GM19397 (cell line): ENCODE measurements at regions not wholly inside any gene's neighbourhood (a gene's known extent, or its start where the extent isn't known, plus 50 kb on each side); places are given as distances from the start of the nearest gene placed in this dataset.
A peak's percentile ranks its signal among the peaks of the same experiment; 100 is the strongest.

Source experiments
- ATAC-seq: cut with Tn5 transposase; IDR thresholded peaks from one replicate; pipeline ENCODE4 v1.9.1; 2021; ENCODE audit warnings: mild to moderate bottlenecking, moderate library complexity; ENCODE audit not compliant: unreplicated experiment

- no peak for ATAC-seq
These were observed 73.1 kb downstream of the IRF8 start for GRCh38 chr16:85971902-85972638.

- no peak for ATAC-seq
These were observed 75.7 kb downstream of the IRF8 start for GRCh38 chr16:85974428-85975375.

GRCh38 chr16:85975451-85975981, 76.6 kb downstream of the IRF8 start:
- no peak for ATAC-seq

GRCh38 chr16:85978291-85978775, 79.4 kb downstream of the IRF8 start:
- ATAC-seq, result no peak

- ATAC-seq, result no peak
These were observed 80.0 kb downstream of the IRF8 start for GRCh38 chr16:85978976-85979375.

GRCh38 chr16:85979605-85980004, 80.6 kb downstream of the IRF8 start:
- ATAC-seq, result no peak

- no peak for ATAC-seq
These were observed 81.7 kb downstream of the IRF8 start for GRCh38 chr16:85980686-85981085.

GRCh38 chr16:85981826-85982562, 83.0 kb downstream of the IRF8 start:
- ATAC-seq, result no peak

- ATAC-seq, result no peak
These were observed 83.6 kb downstream of the IRF8 start for GRCh38 chr16:85982563-85982939.

- ATAC-seq, result no peak
These were observed 84.1 kb downstream of the IRF8 start for GRCh38 chr16:85983064-85983463.

GRCh38 chr16:85983606-85984230, 84.8 kb downstream of the IRF8 start:
- ATAC-seq, result no peak

- no peak for ATAC-seq
These were observed 85.4 kb downstream of the IRF8 start for GRCh38 chr16:85984231-85984880.

- ATAC-seq, result no peak
These were observed 86.0 kb downstream of the IRF8 start for GRCh38 chr16:85984947-85985451.

GRCh38 chr16:85986931-85987749, 88.2 kb downstream of the IRF8 start:
- no peak for ATAC-seq

GRCh38 chr16:85987750-85988078, 88.8 kb downstream of the IRF8 start:
- ATAC-seq, result no peak

- no peak for ATAC-seq
These were observed 89.3 kb downstream of the IRF8 start for GRCh38 chr16:85988306-85988705.

- peak; percentile 45 for ATAC-seq
These were observed 89.9 kb downstream of the IRF8 start for GRCh38 chr16:85988723-85989313.

- no peak for ATAC-seq
These were observed 90.4 kb downstream of the IRF8 start for GRCh38 chr16:85989376-85989775.
